Tongue (tissue), 1 donor: ENCODE measurements at regions not wholly inside any gene's neighbourhood (a gene's known extent, or its start where the extent isn't known, plus 50 kb on each side); places are given as distances from the start of the nearest gene placed in this dataset.

ENCODE experiments used
- DNase-seq: peaks from one replicate; pipeline ENCODE4 v3.0.0-alpha.2; 2015

- peak; percentile 83 for DNase-seq
Measured at GRCh38 chr12:102596031-102596430, 115.7 kb upstream of the IGF1 start.

GRCh38 chr12:102595315-102595714 is 115.0 kb upstream of the IGF1 start:
- DNase-seq, result no peak

DNA sequence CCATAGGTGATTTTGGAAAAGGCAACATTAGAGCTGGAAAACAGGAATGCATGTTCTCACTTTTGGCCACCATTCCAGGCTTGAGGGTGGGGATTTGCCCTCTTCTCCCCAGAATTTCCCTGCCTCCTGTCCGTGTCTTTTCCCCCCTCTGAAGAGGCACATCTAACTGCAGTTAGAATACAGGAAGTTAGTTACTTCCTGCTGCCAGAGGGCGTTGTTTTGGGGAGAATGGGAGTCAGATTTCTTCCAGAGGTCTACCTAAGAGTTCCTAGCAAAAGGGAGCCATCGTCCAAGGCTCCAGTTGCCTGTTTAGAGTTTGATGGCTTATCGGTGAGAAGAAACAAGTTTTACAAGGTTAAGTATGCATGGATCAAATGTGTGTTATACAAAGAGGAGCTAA is 112.8 kb upstream of the IGF1 start:
- DNase-seq, result no peak

- no peak for DNase-seq
Measured at GRCh38 chr12:102592134-102592533, 111.8 kb upstream of the IGF1 start.

DNA sequence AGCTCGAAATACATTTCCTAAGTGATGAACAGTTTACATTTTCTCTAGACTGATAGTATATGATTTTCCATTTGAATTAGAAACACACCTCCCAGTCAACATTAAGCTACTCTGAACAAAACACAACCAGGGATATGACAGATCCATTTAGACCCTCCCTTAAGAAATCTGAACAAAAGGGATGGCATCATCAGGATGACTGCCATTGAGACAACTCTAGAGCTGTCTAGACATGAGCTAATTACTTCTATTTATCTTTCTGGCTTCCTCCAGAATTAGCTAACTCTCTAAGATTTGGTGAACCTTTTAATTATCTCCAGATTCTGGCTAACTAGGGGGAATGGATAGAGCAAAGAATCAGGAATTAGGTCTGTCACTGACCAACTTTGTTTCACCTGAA is 92.9 kb upstream of the IGF1 start:
- no peak for DNase-seq

DNA sequence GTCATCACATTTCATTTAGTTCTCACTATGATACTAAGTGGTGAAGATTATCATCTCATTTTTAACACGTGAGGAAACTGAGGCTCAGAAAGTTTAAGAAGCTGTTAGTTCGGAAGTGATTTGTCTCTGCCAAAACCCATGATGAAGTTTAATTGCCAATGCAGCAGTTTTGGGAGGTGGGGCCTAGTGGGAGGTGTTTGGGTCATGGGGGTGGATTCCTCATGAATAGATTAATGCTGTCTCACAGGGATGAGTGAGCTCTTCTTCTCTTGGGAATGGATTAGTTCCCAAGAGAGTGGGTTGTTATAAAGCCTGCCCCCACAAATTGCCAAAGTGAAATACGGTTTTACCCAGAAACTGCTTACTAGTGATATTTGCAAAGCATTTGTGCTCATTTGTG is 91.5 kb upstream of the IGF1 start:
- no peak for DNase-seq

DNA sequence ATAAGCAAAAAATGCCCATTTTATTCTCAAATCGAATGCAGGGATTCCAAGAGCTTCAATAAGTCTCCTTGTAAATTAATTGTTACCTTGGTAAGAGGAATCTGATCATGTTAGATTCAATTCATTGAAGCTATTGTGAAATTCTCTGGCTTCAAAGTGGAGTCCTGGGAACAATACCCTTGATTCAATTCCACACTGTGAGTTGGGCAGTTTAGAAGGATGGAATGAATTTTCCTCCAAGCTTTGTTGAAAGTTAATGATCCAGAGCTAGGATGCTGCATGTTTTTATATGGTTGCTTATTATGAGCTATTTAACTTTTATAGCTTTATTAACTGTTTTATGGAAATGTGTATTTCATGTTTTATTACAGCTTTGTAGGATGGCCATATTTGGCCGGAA is 89.9 kb upstream of the IGF1 start:
- no peak for DNase-seq

GRCh38 chr12:102569803-102570202 is 89.4 kb upstream of the IGF1 start:
- no peak for DNase-seq

DNA sequence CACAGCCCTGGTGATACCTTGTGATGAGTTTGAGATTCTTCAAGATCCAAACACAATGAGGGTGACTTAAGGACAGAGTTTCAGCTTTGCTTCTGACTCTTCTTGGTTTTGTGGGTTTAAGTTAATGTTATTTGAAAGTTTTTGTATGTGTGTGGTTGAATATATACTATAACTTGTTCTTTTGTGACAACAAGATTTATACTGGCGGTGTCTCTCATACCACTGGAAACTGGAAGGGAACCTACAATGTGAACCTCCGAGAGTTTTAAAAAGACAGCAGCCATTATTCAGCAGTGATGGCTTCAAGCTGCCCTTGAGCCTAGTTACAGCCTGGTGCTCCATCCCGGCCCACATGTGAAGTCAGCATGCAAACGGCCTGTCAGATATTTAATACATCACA is 87.9 kb upstream of the IGF1 start:
- DNase-seq, result no peak

- no peak for DNase-seq
Measured at GRCh38 chr12:102567031-102567985, 86.9 kb upstream of the IGF1 start.

GRCh38 chr12:102565555-102565954 is 85.2 kb upstream of the IGF1 start:
- no peak for DNase-seq

- no peak for DNase-seq
Measured at GRCh38 chr12:102564026-102564425, 83.7 kb upstream of the IGF1 start.

GRCh38 chr12:102562836-102563425 is 82.6 kb upstream of the IGF1 start:
- no peak for DNase-seq

DNA sequence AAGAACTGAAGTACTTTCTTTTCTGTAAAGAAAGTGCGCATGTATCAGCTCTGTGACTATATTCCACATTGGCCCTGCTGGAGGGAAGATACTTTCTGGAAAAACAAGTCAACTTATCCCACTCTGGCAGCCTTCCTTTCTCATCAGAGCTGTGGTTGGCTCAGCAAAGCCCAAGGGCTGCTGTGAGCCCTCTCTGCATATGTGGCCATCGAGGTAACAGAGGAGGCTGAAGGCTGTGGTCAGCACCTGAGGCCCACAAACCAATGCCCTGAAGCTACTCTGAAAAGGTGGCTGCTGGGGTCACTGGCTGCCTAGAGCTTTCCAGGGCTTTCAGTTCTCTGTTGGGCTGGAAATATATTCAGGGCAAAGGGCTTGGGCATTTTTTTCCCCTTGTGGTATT is 70.8 kb upstream of the IGF1 start:
- DNase-seq, result no peak

DNA sequence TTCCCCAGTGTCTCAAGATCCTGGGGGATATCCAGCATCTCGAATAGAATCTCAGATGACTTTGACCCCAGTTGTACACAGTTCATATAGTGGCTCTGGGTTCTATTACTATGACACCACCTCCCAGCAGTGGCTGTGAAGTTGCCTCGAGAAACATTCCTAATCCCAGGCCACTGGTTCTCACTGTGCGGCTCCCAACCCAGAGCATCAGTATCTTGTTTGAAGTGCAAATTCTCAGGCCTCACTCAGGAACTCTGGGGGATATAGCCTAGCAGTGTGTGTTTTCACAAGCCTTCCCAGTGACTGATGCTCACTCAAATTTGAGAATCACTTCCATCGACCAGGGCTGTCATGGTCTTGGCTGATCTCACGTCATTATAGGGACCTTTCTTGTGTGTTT is 69.3 kb upstream of the IGF1 start:
- DNase-seq, result no peak

GRCh38 chr12:102548543-102548942 is 68.2 kb upstream of the IGF1 start:
- no peak for DNase-seq

GRCh38 chr12:102543494-102544485 is 63.4 kb upstream of the IGF1 start:
- peak; percentile 25 for DNase-seq

DNA sequence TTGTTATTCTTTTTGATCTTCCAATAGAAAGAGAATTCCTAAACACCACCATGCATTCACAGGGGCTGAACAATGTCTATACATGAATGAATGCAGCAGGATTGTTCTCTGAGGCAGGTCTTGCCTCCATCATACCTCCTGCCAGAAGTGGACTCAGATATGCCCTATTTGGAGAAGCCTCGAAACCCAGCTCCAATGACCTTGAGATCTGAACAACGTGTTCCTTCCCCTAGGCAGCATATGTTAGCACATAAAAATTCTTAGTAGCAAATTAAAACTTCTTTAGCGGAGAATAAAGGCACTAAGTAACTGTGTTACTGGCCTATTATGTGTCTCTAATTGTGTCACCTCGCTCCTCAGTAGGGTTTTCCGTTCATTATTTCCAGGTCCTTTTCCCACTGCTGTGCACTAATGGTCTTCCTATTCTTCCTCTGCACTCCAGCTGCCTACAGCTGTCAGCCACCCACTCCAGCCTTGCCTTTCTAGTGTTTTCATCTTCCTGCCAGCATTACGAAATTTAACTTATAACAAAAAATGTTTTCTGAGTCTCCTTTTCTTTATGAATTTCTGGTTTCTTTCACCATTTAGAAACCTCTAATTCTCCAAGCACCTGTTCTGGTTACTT is 62.6 kb upstream of the IGF1 start:
- DNase-seq, result peak; percentile 85

DNA sequence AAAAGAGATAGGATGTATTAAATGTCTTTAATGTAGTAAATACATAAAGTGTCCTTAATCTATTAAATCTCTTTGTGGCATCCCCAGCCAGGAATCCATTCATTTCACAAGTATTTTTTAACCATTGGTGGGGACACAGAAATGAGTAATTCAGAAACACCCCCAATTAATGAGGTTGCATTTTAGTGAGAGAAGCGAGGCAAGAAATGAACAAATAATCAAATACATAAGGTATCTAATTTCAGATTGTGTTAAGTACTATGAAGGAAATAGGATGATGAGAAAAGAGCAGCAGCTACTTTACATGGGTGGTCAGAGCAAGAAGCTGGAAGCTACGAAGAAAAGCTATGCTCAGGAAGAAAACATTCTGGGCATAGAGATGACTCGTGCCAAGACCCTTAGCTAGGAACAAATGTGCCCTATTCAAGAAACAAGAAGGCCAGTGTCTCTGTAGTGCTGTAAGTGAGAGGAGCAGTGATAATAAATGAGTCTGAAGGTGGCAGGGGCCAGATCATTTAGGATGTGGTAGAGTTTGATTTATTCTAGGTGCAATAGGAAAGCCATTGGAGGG is 60.5 kb upstream of the IGF1 start:
- DNase-seq, result no peak

DNA sequence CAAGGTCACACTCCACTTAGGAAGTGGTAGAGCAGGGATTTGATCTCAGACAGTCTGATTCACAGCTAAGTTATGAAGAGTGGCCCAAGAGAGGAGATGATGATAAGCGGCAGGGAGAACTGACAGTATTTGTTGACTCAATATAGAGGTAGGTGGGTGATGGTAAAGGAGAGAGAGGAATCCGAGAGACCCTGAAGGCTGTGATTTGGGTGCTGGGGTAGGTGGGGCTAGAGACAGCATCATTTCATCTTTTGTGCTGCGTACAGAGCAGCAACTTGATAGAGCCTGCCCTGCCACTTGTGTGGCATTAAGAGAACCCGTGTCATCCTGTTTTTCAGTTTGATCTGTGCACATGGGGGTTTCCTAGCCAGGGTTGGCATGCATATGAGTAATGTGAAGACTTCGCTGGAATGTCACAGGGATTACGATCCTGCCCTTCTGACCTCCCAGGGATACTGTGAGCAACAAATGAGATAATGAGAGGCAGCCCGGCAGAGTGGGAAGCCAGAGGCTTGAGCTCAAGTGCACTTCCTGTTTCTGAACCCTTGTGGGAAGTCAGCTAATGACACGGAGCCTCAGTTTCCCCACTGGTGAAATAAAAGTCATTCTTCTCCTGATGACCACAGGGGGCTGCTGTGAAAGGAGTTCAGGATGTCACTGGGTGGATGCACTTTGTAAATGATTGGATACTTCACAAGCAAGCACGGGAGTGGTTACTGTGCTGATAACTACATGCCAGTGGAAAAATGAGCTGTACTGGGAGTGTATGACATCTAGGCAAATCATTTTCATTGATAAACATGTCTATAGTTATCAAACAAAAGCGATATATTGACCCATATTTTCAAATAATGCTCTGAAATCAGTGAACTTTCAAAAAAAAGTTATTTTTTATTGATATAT is 59.5 kb upstream of the IGF1 start:
- peak; percentile 71 for DNase-seq

DNA sequence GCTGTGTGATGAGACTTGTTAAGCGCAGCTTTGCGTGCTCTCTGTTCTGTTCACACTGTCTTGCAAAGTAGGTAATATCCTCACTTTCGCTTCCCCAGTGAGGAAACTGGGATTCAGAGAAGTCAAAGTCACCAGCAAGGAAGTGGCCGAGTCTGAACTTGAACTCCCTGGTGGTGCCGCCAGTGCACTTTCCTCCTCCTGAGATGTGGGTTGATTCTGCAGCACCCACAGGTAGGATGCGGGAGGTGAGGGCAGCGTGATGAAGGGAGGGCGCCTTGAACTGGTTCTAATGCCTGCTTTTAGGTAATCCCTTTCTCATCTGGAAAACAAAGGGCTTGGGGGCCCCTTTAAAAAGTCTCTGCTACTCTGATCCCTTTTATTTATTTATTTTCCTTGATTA is 54.9 kb upstream of the IGF1 start:
- no peak for DNase-seq
